GM23338 (cell line): ENCODE measurements at regions not wholly inside any gene's neighbourhood (a gene's known extent, or its start where the extent isn't known, plus 50 kb on each side); places are given as distances from the start of the nearest gene placed in this dataset.

Experiments
- ATAC-seq: fragments of 200-7000 bp; cut with Tn5 transposase; 3 replicates; pipeline ENCODE4 v1.9.1; 2020
- DNase-seq: peaks from one replicate; pipeline ENCODE4 v3.0.0-alpha.2; 2015; ENCODE audit warnings: low spot score
- H2AFZ ChIP-seq: fragments of 200-600 bp; sonication (generic); 2 replicates; pipeline ENCODE4 v1.8.0; 2016; ENCODE audit warnings: antibody characterized with exemption, mild to moderate bottlenecking, moderate library complexity
- H3F3A ChIP-seq: fragments of 200-600 bp; sonication (generic); replicated peaks from 2 replicates; pipeline ENCODE4 v1.8.0; 2017; ENCODE audit warnings: antibody characterized with exemption, mixed run types, low read depth
- H3K27ac ChIP-seq: fragments of 200-600 bp; sonication (generic); 2 replicates; pipeline ENCODE4 v1.6.1; 2016; ENCODE audit warnings: low read depth
- H3K27me3 ChIP-seq: fragments of 200-600 bp; sonication (generic); 2 replicates; pipeline ENCODE4 v1.8.0; 2016; ENCODE audit warnings: mild to moderate bottlenecking, mixed run types, moderate library complexity; ENCODE audit not compliant: insufficient read depth
- H3K36me3 ChIP-seq: fragments of 200-600 bp; sonication (generic); 2 replicates; pipeline ENCODE4 v1.8.0; 2016; ENCODE audit warnings: mild to moderate bottlenecking; ENCODE audit not compliant: insufficient read depth
- H3K4me1 ChIP-seq: fragments of 200-600 bp; sonication (generic); 2 replicates; pipeline ENCODE4 v1.8.0; 2016; ENCODE audit warnings: mild to moderate bottlenecking, moderate library complexity; ENCODE audit not compliant: insufficient read depth
- H3K4me2 ChIP-seq: fragments of 200-600 bp; sonication (generic); 2 replicates; pipeline ENCODE4 v1.7.1; 2017; ENCODE audit warnings: mixed run types
- H3K4me3 ChIP-seq: fragments of 200-600 bp; sonication (generic); 2 replicates; pipeline ENCODE4 v1.6.1; 2016; ENCODE audit warnings: mixed run types
- H3K79me2 ChIP-seq: fragments of 200-600 bp; sonication (generic); replicated peaks from 2 replicates; pipeline ENCODE4 v1.8.0; 2017; ENCODE audit warnings: mild to moderate bottlenecking; ENCODE audit not compliant: insufficient read depth
- H3K9me2 ChIP-seq: fragments of 200-600 bp; sonication (generic); 2 replicates; pipeline ENCODE4 v1.8.0; 2017; ENCODE audit not compliant: insufficient read depth
- H4K20me1 ChIP-seq: fragments of 200-600 bp; sonication (generic); replicated peaks from 2 replicates; pipeline ENCODE4 v1.8.0; 2017; ENCODE audit warnings: mild to moderate bottlenecking; ENCODE audit not compliant: insufficient read depth
- H3K27ac Mint-ChIP-seq: 2 replicates; pipeline ENCODE4 v1.8.0; 2020; ENCODE audit warnings: inconsistent platforms, mild to moderate bottlenecking, moderate library complexity, mixed read lengths
- H3K27me3 Mint-ChIP-seq: 3 replicates; pipeline ENCODE4 v1.8.0; 2022; ENCODE audit warnings: low read depth, mild to moderate bottlenecking, moderate library complexity, mixed read lengths, inconsistent platforms; ENCODE audit not compliant: insufficient read depth, poor library complexity
- H3K36me3 Mint-ChIP-seq: 3 replicates; pipeline ENCODE4 v1.8.0; 2021; ENCODE audit warnings: low read depth, mild to moderate bottlenecking, inconsistent platforms, moderate library complexity, mixed read lengths
- H3K4me1 Mint-ChIP-seq: 3 replicates; pipeline ENCODE4 v1.8.0; 2020; ENCODE audit warnings: mild to moderate bottlenecking, inconsistent platforms, mixed read lengths
- H3K4me3 Mint-ChIP-seq: 3 replicates; pipeline ENCODE4 v1.8.0; 2021; ENCODE audit warnings: moderate library complexity, mild to moderate bottlenecking, inconsistent platforms, mixed read lengths
- H3K9me3 Mint-ChIP-seq: 3 replicates; pipeline ENCODE4 v1.8.0; 2020; ENCODE audit warnings: moderate library complexity, mild to moderate bottlenecking, inconsistent platforms, mixed read lengths
- CREB1 ChIP-seq: fragments of 250-450 bp; sonication (Bioruptor Pico); IDR thresholded peaks from 2 replicates; pipeline ENCODE4 v1.5.0; 2020; ENCODE audit warnings: low read depth, mild to moderate bottlenecking, moderate library complexity
- ETS1 ChIP-seq: IDR thresholded peaks from 2 replicates; pipeline ENCODE4 v1.6.1; 2016; ENCODE audit warnings: antibody characterized with exemption
- EZH2 ChIP-seq: fragments of 200-600 bp; sonication (generic); IDR thresholded peaks from one replicate; pipeline ENCODE4 v1.8.0; 2017; ENCODE audit warnings: antibody characterized with exemption, mild to moderate bottlenecking, low read depth; ENCODE audit not compliant: unreplicated experiment
- EZH2phosphoT487 ChIP-seq: fragments of 200-600 bp; sonication (generic); IDR thresholded peaks from one replicate; pipeline ENCODE4 v1.8.1; 2018; ENCODE audit warnings: antibody characterized with exemption; ENCODE audit not compliant: unreplicated experiment
- JUNB ChIP-seq: IDR thresholded peaks from one replicate; pipeline ENCODE4 v1.6.1; 2016; ENCODE audit warnings: antibody characterized with exemption; ENCODE audit not compliant: unreplicated experiment
- NANOG ChIP-seq: IDR thresholded peaks from 2 replicates; pipeline ENCODE4 v1.6.1; 2016; ENCODE audit warnings: antibody characterized with exemption, borderline replicate concordance
- POLR2AphosphoS5 ChIP-seq: IDR thresholded peaks from 2 replicates; pipeline ENCODE4 v1.6.1; 2016; ENCODE audit warnings: antibody characterized with exemption, low read depth
- STAT1 ChIP-seq: IDR thresholded peaks from one replicate; pipeline ENCODE4 v1.6.1; 2016; ENCODE audit warnings: antibody characterized with exemption; ENCODE audit not compliant: unreplicated experiment
- ZNF114 ChIP-seq: fragments of 250-450 bp; sonication (Bioruptor Pico); IDR thresholded peaks from 2 replicates; pipeline ENCODE4 v1.5.0; 2020; ENCODE audit warnings: mild to moderate bottlenecking, moderate library complexity
- ZNF331 ChIP-seq: fragments of 250-450 bp; sonication (Bioruptor Pico); IDR thresholded peaks from 2 replicates; pipeline ENCODE4 v1.5.0; 2020; ENCODE audit warnings: low read depth, mild to moderate bottlenecking, moderate library complexity
- TF ChIP-seq, protein P1 (sequence below), 2 experiments: fragments of 200-600 bp in 1 of 2; sonication (generic) in 1 of 2; conservative IDR thresholded peaks; 2 replicates each; pipeline versions ENCODE4 v1.5.1 to v1.6.1; 2016 to 2017; ENCODE audit warnings: antibody characterized with exemption in 2 of 2, low read depth in 2 of 2, mild to moderate bottlenecking in 2 of 2, moderate library complexity in 1 of 2
- TF ChIP-seq, protein P2 (sequence below): IDR thresholded peaks from one replicate; pipeline ENCODE4 v1.6.1; 2018; ENCODE audit warnings: antibody characterized with exemption; ENCODE audit not compliant: unreplicated experiment
- TF ChIP-seq, protein P3 (sequence below): fragments of 250-450 bp; sonication (Bioruptor Pico); IDR thresholded peaks from 2 replicates; pipeline ENCODE4 v1.5.0; 2020; ENCODE audit warnings: mild to moderate bottlenecking, moderate library complexity

- Histone ChIP-seq H3K27ac (no peak overlapping the region), H3F3A (no peaks in the 10 kb centered on the region), H3K4me1 (peaks cover 23% of the 10 kb centered on the region), H2AFZ (no peak overlapping the region), H3K79me2 (no peaks in the 10 kb centered on the region), H3K4me2 (no peak overlapping the region), H3K9me2 (peaks cover under 1% of the 10 kb centered on the region; the same call in 1 of the 2 replicates), H4K20me1 (no peaks in the 10 kb centered on the region), H3K4me3 (no peak overlapping the region), H3K36me3 (no peaks in the 10 kb centered on the region), H3K27me3 (no peaks in the 10 kb centered on the region)
- TF ChIP-seq, protein P1, sequence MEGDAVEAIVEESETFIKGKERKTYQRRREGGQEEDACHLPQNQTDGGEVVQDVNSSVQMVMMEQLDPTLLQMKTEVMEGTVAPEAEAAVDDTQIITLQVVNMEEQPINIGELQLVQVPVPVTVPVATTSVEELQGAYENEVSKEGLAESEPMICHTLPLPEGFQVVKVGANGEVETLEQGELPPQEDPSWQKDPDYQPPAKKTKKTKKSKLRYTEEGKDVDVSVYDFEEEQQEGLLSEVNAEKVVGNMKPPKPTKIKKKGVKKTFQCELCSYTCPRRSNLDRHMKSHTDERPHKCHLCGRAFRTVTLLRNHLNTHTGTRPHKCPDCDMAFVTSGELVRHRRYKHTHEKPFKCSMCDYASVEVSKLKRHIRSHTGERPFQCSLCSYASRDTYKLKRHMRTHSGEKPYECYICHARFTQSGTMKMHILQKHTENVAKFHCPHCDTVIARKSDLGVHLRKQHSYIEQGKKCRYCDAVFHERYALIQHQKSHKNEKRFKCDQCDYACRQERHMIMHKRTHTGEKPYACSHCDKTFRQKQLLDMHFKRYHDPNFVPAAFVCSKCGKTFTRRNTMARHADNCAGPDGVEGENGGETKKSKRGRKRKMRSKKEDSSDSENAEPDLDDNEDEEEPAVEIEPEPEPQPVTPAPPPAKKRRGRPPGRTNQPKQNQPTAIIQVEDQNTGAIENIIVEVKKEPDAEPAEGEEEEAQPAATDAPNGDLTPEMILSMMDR (conservative IDR thresholded peaks at IDR 0.05; ENCODE audit: low read depth in 2 of 2), result no peak
- TF ChIP-seq CREB1 (no peak), ZNF331 (CRISPR knock-in tag) (no peak), ETS1 (no peak), STAT1 (no peak), EZH2phosphoT487 (no peak), NANOG (no peak), JUNB (no peak), EZH2 (no peak), ZNF114 (no peak), POLR2AphosphoS5 (no peak)
- TF ChIP-seq, protein P2, sequence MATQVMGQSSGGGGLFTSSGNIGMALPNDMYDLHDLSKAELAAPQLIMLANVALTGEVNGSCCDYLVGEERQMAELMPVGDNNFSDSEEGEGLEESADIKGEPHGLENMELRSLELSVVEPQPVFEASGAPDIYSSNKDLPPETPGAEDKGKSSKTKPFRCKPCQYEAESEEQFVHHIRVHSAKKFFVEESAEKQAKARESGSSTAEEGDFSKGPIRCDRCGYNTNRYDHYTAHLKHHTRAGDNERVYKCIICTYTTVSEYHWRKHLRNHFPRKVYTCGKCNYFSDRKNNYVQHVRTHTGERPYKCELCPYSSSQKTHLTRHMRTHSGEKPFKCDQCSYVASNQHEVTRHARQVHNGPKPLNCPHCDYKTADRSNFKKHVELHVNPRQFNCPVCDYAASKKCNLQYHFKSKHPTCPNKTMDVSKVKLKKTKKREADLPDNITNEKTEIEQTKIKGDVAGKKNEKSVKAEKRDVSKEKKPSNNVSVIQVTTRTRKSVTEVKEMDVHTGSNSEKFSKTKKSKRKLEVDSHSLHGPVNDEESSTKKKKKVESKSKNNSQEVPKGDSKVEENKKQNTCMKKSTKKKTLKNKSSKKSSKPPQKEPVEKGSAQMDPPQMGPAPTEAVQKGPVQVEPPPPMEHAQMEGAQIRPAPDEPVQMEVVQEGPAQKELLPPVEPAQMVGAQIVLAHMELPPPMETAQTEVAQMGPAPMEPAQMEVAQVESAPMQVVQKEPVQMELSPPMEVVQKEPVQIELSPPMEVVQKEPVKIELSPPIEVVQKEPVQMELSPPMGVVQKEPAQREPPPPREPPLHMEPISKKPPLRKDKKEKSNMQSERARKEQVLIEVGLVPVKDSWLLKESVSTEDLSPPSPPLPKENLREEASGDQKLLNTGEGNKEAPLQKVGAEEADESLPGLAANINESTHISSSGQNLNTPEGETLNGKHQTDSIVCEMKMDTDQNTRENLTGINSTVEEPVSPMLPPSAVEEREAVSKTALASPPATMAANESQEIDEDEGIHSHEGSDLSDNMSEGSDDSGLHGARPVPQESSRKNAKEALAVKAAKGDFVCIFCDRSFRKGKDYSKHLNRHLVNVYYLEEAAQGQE, result no peak
- TF ChIP-seq, protein P3, sequence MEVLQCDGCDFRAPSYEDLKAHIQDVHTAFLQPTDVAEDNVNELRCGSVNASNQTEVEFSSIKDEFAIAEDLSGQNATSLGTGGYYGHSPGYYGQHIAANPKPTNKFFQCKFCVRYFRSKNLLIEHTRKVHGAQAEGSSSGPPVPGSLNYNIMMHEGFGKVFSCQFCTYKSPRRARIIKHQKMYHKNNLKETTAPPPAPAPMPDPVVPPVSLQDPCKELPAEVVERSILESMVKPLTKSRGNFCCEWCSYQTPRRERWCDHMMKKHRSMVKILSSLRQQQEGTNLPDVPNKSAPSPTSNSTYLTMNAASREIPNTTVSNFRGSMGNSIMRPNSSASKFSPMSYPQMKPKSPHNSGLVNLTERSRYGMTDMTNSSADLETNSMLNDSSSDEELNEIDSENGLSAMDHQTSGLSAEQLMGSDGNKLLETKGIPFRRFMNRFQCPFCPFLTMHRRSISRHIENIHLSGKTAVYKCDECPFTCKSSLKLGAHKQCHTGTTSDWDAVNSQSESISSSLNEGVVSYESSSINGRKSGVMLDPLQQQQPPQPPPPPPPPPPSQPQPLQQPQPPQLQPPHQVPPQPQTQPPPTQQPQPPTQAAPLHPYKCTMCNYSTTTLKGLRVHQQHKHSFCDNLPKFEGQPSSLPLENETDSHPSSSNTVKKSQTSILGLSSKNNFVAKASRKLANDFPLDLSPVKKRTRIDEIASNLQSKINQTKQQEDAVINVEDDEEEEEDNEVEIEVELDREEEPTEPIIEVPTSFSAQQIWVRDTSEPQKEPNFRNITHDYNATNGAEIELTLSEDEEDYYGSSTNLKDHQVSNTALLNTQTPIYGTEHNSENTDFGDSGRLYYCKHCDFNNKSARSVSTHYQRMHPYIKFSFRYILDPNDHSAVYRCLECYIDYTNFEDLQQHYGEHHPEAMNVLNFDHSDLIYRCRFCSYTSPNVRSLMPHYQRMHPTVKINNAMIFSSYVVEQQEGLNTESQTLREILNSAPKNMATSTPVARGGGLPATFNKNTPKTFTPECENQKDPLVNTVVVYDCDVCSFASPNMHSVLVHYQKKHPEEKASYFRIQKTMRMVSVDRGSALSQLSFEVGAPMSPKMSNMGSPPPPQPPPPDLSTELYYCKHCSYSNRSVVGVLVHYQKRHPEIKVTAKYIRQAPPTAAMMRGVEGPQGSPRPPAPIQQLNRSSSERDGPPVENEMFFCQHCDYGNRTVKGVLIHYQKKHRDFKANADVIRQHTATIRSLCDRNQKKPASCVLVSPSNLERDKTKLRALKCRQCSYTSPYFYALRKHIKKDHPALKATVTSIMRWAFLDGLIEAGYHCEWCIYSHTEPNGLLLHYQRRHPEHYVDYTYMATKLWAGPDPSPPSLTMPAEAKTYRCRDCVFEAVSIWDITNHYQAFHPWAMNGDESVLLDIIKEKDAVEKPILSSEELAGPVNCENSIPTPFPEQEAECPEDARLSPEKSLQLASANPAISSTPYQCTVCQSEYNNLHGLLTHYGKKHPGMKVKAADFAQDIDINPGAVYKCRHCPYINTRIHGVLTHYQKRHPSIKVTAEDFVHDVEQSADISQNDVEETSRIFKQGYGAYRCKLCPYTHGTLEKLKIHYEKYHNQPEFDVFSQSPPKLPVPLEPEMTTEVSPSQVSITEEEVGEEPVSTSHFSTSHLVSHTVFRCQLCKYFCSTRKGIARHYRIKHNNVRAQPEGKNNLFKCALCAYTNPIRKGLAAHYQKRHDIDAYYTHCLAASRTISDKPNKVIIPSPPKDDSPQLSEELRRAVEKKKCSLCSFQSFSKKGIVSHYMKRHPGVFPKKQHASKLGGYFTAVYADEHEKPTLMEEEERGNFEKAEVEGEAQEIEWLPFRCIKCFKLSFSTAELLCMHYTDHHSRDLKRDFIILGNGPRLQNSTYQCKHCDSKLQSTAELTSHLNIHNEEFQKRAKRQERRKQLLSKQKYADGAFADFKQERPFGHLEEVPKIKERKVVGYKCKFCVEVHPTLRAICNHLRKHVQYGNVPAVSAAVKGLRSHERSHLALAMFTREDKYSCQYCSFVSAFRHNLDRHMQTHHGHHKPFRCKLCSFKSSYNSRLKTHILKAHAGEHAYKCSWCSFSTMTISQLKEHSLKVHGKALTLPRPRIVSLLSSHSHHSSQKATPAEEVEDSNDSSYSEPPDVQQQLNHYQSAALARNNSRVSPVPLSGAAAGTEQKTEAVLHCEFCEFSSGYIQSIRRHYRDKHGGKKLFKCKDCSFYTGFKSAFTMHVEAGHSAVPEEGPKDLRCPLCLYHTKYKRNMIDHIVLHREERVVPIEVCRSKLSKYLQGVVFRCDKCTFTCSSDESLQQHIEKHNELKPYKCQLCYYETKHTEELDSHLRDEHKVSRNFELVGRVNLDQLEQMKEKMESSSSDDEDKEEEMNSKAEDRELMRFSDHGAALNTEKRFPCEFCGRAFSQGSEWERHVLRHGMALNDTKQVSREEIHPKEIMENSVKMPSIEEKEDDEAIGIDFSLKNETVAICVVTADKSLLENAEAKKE (CRISPR knock-in tag), result no peak
- H3K36me3 Mint-ChIP-seq, result peaks cover 13% of the 10 kb centered on the region
- peaks cover 4% of the 10 kb centered on the region for H3K27me3 Mint-ChIP-seq
- no peak overlapping the region for H3K4me3 Mint-ChIP-seq
- H3K27ac Mint-ChIP-seq, result no peak overlapping the region
- no peak for ATAC-seq
- peaks cover 22% of the 10 kb centered on the region for H3K4me1 Mint-ChIP-seq
- no peak for DNase-seq
- H3K9me3 Mint-ChIP-seq, result peaks cover 11% of the 10 kb centered on the region
Measured at GRCh38 chr3:28114893-28115292, 126.5 kb upstream of the CMC1 start.
